Stimulated activated CD4-positive, alpha-beta T cell treated with anti-CD3 and anti-CD28 coated beads, Interleukin-2, amount 100 ng/mL, for 24 hours (primary cell): ENCODE measurements at regions not wholly inside any gene's neighbourhood (a gene's known extent, or its start where the extent isn't known, plus 50 kb on each side); places are given as distances from the start of the nearest gene placed in this dataset.
"Not testable (repeated sequence)": the region's sequence is repeated elsewhere in the genome, so short reads cannot be mapped to it uniquely, and the experiment has no call there.

Source experiments
- DNase-seq, 2 donors: peaks; one replicate each; pipeline ENCODE4 v3.0.0-alpha.2; 2020

- DNase-seq, result no peak
Observed at GRCh38 chr18:56436651-56437050, 201.7 kb downstream of the TXNL1 start.

GRCh38 chr18:56433919-56434318 lies 204.5 kb downstream of the TXNL1 start:
- no peak for DNase-seq

GRCh38 chr18:56431551-56431950 lies 206.8 kb downstream of the TXNL1 start:
- no peak for DNase-seq

GRCh38 chr18:56423626-56424025 lies 214.8 kb downstream of the TXNL1 start:
- DNase-seq, result no peak

GRCh38 chr18:56421647-56422046 lies 216.7 kb downstream of the TXNL1 start:
- no peak for DNase-seq

GRCh38 chr18:56420868-56421267 lies 217.5 kb downstream of the TXNL1 start:
- not testable (repeated sequence) for DNase-seq

GRCh38 chr18:56414357-56414756 lies 224.0 kb downstream of the TXNL1 start:
- no peak for DNase-seq

- DNase-seq, result no peak
Observed at GRCh38 chr18:56413862-56414261, 224.5 kb downstream of the TXNL1 start.

- DNase-seq, result no peak
Observed at GRCh38 chr18:56412951-56413350, 225.4 kb downstream of the TXNL1 start.

GRCh38 chr18:56409736-56410135 lies 228.7 kb downstream of the TXNL1 start:
- DNase-seq, result no peak

GRCh38 chr18:56407646-56408180 lies 230.7 kb downstream of the TXNL1 start:
- DNase-seq, result no peak

GRCh38 chr18:56402872-56403516 lies 235.4 kb downstream of the TXNL1 start:
- no peak for DNase-seq

GRCh38 chr18:56393870-56394269 lies 244.5 kb downstream of the TXNL1 start:
- DNase-seq, result no peak

GRCh38 chr18:56391931-56392590 lies 246.3 kb downstream of the TXNL1 start:
- DNase-seq, result no peak

- DNase-seq, result no peak
Observed at GRCh38 chr18:56390626-56391025, 247.8 kb downstream of the TXNL1 start.

GRCh38 chr18:56389190-56389589 lies 249.2 kb downstream of the TXNL1 start:
- no peak for DNase-seq

GRCh38 chr18:56388571-56388970 lies 249.8 kb downstream of the TXNL1 start:
- no peak for DNase-seq

GRCh38 chr18:56386856-56387255 lies 251.5 kb downstream of the TXNL1 start:
- no peak for DNase-seq

GRCh38 chr18:56383349-56383748 lies 255.0 kb downstream of the TXNL1 start:
- no peak for DNase-seq

- DNase-seq, result no peak
Observed at GRCh38 chr18:56382541-56382940, 255.9 kb downstream of the TXNL1 start.

- no peak for DNase-seq
Observed at GRCh38 chr18:56381196-56381595, 257.2 kb downstream of the TXNL1 start.

- no peak for DNase-seq
Observed at GRCh38 chr18:56380685-56381084, 257.7 kb downstream of the TXNL1 start.

- no peak for DNase-seq
Observed at GRCh38 chr18:56379256-56379655, 259.1 kb downstream of the TXNL1 start.

GRCh38 chr18:56377231-56377630 lies 261.2 kb downstream of the TXNL1 start:
- DNase-seq, result no peak
